ENCODE measurements at regions not wholly inside any gene's neighbourhood (a gene's known extent, or its start where the extent isn't known, plus 50 kb on each side); places are given as distances from the start of the nearest gene placed in this dataset.

DNA sequence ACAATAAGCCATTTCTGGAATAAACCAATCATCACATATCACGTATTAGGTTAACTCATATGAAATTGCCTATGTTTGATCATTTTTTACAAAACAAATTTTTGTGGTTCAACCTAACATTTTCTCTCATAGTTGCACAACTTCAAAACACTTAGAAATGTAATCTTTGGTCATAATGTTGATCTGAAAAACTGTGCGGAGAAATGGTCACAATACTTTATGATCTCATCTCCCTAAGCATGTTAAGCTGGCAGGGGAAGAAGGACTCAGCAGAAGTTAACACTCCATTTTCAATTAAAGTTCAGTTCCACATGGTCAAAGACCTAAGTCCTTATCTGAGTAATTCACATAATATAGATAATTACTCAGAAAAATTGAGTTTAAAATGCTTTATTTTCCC lies 194.8 kb downstream of the CAPZA3 start:
- Histone ChIP-seq H4K20me1 (ENCODE audit: insufficient read depth) (no peaks in the 10 kb centered on the region), H2AFZ (ENCODE audit: low read depth, low read length) (no peak overlapping the region), H3F3A (ENCODE audit: insufficient read depth, low read length, poor library complexity, severe bottlenecking) (no peaks in the 10 kb centered on the region), H3K4me2 (ENCODE audit: low read length) (no peak overlapping the region), H3K79me2 (replicated peaks; ENCODE audit: insufficient read depth, low read length) (no peaks in the 10 kb centered on the region), H3K9ac (ENCODE audit: low read length) (no peak overlapping the region), H3K9me3 (ENCODE audit: low read length) (no peaks in the 10 kb centered on the region), H3K36me3 (ENCODE audit: insufficient read depth, low read length) (no peaks in the 10 kb centered on the region), H3K27me3 (ENCODE audit: insufficient read depth, low read depth, low read length) (no peaks in the 10 kb centered on the region), H3K27ac (ENCODE audit: low read length) (no peak overlapping the region), H3K4me3 (ENCODE audit: low read length) (no peak overlapping the region), H3K9me2 (ENCODE audit: insufficient read depth, low read length) (no peaks in the 10 kb centered on the region)
- TF ChIP-seq SMC3 (conservative IDR thresholded peaks at IDR 0.05; ENCODE audit: poor library complexity) (no peak), MXI1 (conservative IDR thresholded peaks at IDR 0.05; ENCODE audit: poor library complexity, severe bottlenecking) (no peak), POLR2AphosphoS5 (IDR thresholded peaks at IDR 0.05) (no peak), RAD21 (conservative IDR thresholded peaks at IDR 0.05) (no peak), EP300 (conservative IDR thresholded peaks at IDR 0.05; ENCODE audit: poor library complexity, severe bottlenecking) (no peak), EZH2 (IDR thresholded peaks at IDR 0.05; ENCODE audit: borderline replicate concordance, insufficient read depth, low read length, poor library complexity, severe bottlenecking) (no peak), TAF1 (IDR thresholded peaks at IDR 0.05; ENCODE audit: low read depth) (no peak)
- TF ChIP-seq, protein P1, sequence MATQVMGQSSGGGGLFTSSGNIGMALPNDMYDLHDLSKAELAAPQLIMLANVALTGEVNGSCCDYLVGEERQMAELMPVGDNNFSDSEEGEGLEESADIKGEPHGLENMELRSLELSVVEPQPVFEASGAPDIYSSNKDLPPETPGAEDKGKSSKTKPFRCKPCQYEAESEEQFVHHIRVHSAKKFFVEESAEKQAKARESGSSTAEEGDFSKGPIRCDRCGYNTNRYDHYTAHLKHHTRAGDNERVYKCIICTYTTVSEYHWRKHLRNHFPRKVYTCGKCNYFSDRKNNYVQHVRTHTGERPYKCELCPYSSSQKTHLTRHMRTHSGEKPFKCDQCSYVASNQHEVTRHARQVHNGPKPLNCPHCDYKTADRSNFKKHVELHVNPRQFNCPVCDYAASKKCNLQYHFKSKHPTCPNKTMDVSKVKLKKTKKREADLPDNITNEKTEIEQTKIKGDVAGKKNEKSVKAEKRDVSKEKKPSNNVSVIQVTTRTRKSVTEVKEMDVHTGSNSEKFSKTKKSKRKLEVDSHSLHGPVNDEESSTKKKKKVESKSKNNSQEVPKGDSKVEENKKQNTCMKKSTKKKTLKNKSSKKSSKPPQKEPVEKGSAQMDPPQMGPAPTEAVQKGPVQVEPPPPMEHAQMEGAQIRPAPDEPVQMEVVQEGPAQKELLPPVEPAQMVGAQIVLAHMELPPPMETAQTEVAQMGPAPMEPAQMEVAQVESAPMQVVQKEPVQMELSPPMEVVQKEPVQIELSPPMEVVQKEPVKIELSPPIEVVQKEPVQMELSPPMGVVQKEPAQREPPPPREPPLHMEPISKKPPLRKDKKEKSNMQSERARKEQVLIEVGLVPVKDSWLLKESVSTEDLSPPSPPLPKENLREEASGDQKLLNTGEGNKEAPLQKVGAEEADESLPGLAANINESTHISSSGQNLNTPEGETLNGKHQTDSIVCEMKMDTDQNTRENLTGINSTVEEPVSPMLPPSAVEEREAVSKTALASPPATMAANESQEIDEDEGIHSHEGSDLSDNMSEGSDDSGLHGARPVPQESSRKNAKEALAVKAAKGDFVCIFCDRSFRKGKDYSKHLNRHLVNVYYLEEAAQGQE (IDR thresholded peaks at IDR 0.05; ENCODE audit: borderline replicate concordance), result no peak
- TF ChIP-seq, protein P2, sequence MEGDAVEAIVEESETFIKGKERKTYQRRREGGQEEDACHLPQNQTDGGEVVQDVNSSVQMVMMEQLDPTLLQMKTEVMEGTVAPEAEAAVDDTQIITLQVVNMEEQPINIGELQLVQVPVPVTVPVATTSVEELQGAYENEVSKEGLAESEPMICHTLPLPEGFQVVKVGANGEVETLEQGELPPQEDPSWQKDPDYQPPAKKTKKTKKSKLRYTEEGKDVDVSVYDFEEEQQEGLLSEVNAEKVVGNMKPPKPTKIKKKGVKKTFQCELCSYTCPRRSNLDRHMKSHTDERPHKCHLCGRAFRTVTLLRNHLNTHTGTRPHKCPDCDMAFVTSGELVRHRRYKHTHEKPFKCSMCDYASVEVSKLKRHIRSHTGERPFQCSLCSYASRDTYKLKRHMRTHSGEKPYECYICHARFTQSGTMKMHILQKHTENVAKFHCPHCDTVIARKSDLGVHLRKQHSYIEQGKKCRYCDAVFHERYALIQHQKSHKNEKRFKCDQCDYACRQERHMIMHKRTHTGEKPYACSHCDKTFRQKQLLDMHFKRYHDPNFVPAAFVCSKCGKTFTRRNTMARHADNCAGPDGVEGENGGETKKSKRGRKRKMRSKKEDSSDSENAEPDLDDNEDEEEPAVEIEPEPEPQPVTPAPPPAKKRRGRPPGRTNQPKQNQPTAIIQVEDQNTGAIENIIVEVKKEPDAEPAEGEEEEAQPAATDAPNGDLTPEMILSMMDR (IDR thresholded peaks at IDR 0.05; ENCODE audit: poor library complexity, severe bottlenecking), result no peak

DNA sequence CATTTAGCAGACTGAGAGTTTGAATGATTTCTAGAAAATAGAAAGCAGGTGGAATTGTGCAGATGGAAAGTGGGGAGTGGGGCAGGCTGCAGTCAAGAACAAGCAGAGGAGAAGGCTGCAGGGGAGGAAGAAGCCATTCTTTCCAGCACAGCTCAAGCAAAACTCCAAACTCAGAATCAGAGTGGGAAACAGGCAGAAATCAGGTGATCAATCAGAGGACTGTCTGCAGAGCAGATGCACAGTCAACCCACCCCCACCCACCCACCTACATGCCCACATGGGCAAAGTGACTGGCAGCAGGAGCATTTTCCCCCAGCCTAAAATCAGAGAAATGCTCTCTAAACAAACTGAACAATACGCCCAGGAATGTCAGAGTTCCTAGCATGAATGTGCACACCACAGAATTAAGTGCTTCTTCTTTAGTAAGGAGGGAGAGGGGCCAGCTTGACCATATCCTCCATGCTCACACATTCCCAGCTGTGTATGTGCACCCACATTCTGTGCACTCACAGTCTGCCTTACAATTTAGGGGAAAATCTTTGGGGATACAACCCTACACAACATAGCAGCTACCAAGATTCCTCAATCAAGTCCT lies 194.1 kb upstream of the PLEKHA5 start:
- Histone ChIP-seq H3K27ac (ENCODE audit: low read length) (no peak overlapping the region), H2AFZ (ENCODE audit: low read depth, low read length) (no peak overlapping the region), H4K20me1 (ENCODE audit: insufficient read depth) (no peaks in the 10 kb centered on the region), H3K27me3 (ENCODE audit: insufficient read depth, low read depth, low read length) (no peaks in the 10 kb centered on the region), H3K9ac (ENCODE audit: low read length) (no peak overlapping the region), H3K36me3 (ENCODE audit: insufficient read depth, low read length) (no peaks in the 10 kb centered on the region), H3K9me3 (ENCODE audit: low read length) (no peaks in the 10 kb centered on the region), H3K4me3 (ENCODE audit: low read length) (no peak overlapping the region), H3K9me2 (ENCODE audit: insufficient read depth, low read length) (no peaks in the 10 kb centered on the region), H3F3A (ENCODE audit: insufficient read depth, low read length, poor library complexity, severe bottlenecking) (no peaks in the 10 kb centered on the region), H3K79me2 (replicated peaks; ENCODE audit: insufficient read depth, low read length) (no peaks in the 10 kb centered on the region), H3K4me2 (ENCODE audit: low read length) (no peak overlapping the region)
- TF ChIP-seq EP300 (conservative IDR thresholded peaks at IDR 0.05; ENCODE audit: poor library complexity, severe bottlenecking), result no peak
- TF ChIP-seq POLR2AphosphoS5 (IDR thresholded peaks at IDR 0.05), result no peak
- TF ChIP-seq SMC3 (conservative IDR thresholded peaks at IDR 0.05; ENCODE audit: poor library complexity), result no peak
- TF ChIP-seq, protein P1 (IDR thresholded peaks at IDR 0.05; ENCODE audit: borderline replicate concordance), result no peak
- no peak for TF ChIP-seq RAD21 (conservative IDR thresholded peaks at IDR 0.05)
- TF ChIP-seq TAF1 (IDR thresholded peaks at IDR 0.05; ENCODE audit: low read depth), result no peak
- no peak for TF ChIP-seq MXI1 (conservative IDR thresholded peaks at IDR 0.05; ENCODE audit: poor library complexity, severe bottlenecking)
- TF ChIP-seq, protein P2 (IDR thresholded peaks at IDR 0.05; ENCODE audit: poor library complexity, severe bottlenecking), result no peak
- no peak for TF ChIP-seq EZH2 (IDR thresholded peaks at IDR 0.05; ENCODE audit: borderline replicate concordance, insufficient read depth, low read length, poor library complexity, severe bottlenecking)
